ENCODE measurements at regions not wholly inside any gene's neighbourhood (a gene's known extent, or its start where the extent isn't known, plus 50 kb on each side); places are given as distances from the start of the nearest gene placed in this dataset.
"Not testable (repeated sequence)": the region's sequence is repeated elsewhere in the genome, so short reads cannot be mapped to it uniquely, and the experiment has no call there.

DNA sequence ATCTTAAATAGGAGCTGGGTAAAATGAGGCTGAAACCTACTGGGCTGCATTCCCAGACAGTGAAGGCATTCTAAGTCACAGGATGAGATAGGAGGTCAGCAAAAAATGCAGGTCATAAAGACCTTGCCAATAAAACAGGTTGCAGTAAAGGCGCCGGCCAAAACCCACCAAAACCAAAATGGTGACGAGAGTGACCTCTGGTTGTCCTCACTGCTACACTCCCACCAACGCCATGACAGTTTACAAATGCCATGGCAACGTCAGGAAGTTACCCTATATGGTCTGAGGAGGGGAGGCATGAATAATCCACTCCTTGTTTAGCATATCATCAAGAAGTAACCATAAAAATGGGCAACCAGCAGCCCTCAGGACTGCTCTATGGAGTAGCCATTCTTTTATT, 100.9 kb downstream of the FZD1 start:
- H3K4me2 ChIP-seq (ENCODE audit: low read depth, low read length); POLR2A ChIA-PET; H3K4me3 ChIP-seq (replicated peaks in 1 of 3; ENCODE audit: insufficient read depth in 1 of 3, low read depth in 2 of 3, low read length in 3 of 3); H2AFZ ChIP-seq (ENCODE audit: low read length); H3K27me3 ChIP-seq (ENCODE audit: control insufficient read depth in 1 of 2, insufficient read depth in 2 of 2, low read length in 2 of 2); H3K79me2 ChIP-seq (ENCODE audit: insufficient read depth, low read length); intact Hi-C loops (cut with micrococcal nuclease; ENCODE audit: unreplicated experiment); H3K9ac ChIP-seq (ENCODE audit: insufficient read depth, low read depth, low read length); H3K36me3 ChIP-seq (replicated peaks in 1 of 2; ENCODE audit: control insufficient read depth in 1 of 2, insufficient read depth in 2 of 2, low read length in 2 of 2); H3K27ac ChIP-seq (ENCODE audit: extremely low read length, insufficient read depth, low read length); FAIRE-seq; CTCF ChIA-PET (ENCODE audit: low intra/inter-chr PET ratio, low total read pairs); DNase-seq (ENCODE audit: low spot score); H4K20me1 ChIP-seq (ENCODE audit: insufficient read depth, low read length); in situ Hi-C loops (cut with HindIII; ENCODE audit: extremely low pct_ligation_motif_present, low pct_unique_long_range_greater_than_20kb); H3K4me1 ChIP-seq (ENCODE audit: insufficient read depth, low read length); BruUV-seq (replicated peaks); ATAC-seq; H3K9me3 ChIP-seq (ENCODE audit: low read length): not testable (repeated sequence)
- WGBS (ENCODE audit: low lambda C conversion rate) = 33% methylated on average over 5 of the region's 5 CpGs

DNA sequence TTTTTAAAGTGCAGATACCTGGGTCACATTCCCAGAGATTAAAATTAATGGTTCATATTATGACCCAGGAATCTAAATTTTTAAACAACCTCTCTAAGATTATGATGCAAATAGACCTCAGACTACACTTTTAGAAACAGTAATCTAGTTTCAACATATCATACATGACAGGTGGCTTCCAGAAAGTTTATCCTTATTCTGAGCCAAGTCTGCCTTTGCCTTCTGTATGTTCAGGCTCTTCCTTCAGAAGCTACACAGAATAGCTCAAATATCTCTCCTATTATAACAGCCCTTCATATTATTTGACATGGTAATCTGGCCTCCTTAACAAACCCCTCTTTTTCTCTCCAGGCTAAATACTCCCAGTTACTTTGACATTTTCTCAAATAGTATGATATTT, 101.9 kb downstream of the FZD1 start:
- no peaks in the 10 kb centered on the region for H3K79me2 ChIP-seq (ENCODE audit: insufficient read depth, low read length)
- H2AFZ ChIP-seq (ENCODE audit: low read length) = no peak overlapping the region
- no peaks in the 10 kb centered on the region for H3K9me3 ChIP-seq (ENCODE audit: low read length)
- ATAC-seq (no peak), FAIRE-seq (no peak), DNase-seq (ENCODE audit: low spot score) (no peak)
- H3K27me3 ChIP-seq (ENCODE audit: control insufficient read depth in 1 of 2, insufficient read depth in 2 of 2, low read length in 2 of 2) = no peaks in the 10 kb centered on the region
- no peak overlapping the region for H3K4me2 ChIP-seq (ENCODE audit: low read depth, low read length)
- no peak overlapping the region for H3K4me3 ChIP-seq (replicated peaks in 1 of 3; ENCODE audit: insufficient read depth in 1 of 3, low read depth in 2 of 3, low read length in 3 of 3)
- CTCF ChIA-PET (ENCODE audit: low intra/inter-chr PET ratio, low total read pairs) = no interaction called here
- POLR2A ChIA-PET = no interaction called here
- H3K9ac ChIP-seq (ENCODE audit: insufficient read depth, low read depth, low read length) = no peak overlapping the region
- H3K4me1 ChIP-seq (ENCODE audit: insufficient read depth, low read length) = no peaks in the 10 kb centered on the region; the same call in 1 of the 2 replicates
- in situ Hi-C loops (cut with HindIII; ENCODE audit: extremely low pct_ligation_motif_present, low pct_unique_long_range_greater_than_20kb) (no loop called here), intact Hi-C loops (cut with micrococcal nuclease; ENCODE audit: unreplicated experiment) (no loop called here)
- no TSS peak for BruUV-seq (replicated peaks)
- H4K20me1 ChIP-seq (ENCODE audit: insufficient read depth, low read length) = no peaks in the 10 kb centered on the region
- H3K27ac ChIP-seq (ENCODE audit: extremely low read length, insufficient read depth, low read length) = no peak overlapping the region
- H3K36me3 ChIP-seq (replicated peaks in 1 of 2; ENCODE audit: control insufficient read depth in 1 of 2, insufficient read depth in 2 of 2, low read length in 2 of 2) = no peaks in the 10 kb centered on the region
- TF ChIP-seq, protein P1, sequence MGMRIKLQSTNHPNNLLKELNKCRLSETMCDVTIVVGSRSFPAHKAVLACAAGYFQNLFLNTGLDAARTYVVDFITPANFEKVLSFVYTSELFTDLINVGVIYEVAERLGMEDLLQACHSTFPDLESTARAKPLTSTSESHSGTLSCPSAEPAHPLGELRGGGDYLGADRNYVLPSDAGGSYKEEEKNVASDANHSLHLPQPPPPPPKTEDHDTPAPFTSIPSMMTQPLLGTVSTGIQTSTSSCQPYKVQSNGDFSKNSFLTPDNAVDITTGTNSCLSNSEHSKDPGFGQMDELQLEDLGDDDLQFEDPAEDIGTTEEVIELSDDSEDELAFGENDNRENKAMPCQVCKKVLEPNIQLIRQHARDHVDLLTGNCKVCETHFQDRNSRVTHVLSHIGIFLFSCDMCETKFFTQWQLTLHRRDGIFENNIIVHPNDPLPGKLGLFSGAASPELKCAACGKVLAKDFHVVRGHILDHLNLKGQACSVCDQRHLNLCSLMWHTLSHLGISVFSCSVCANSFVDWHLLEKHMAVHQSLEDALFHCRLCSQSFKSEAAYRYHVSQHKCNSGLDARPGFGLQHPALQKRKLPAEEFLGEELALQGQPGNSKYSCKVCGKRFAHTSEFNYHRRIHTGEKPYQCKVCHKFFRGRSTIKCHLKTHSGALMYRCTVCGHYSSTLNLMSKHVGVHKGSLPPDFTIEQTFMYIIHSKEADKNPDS (CRISPR knock-in tag; IDR thresholded peaks at IDR 0.05) = no peak
- TF ChIP-seq, protein P2, sequence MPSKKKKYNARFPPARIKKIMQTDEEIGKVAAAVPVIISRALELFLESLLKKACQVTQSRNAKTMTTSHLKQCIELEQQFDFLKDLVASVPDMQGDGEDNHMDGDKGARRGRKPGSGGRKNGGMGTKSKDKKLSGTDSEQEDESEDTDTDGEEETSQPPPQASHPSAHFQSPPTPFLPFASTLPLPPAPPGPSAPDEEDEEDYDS (CRISPR knock-in tag; IDR thresholded peaks at IDR 0.05) = no peak
- TF ChIP-seq ZFP62 (CRISPR knock-in tag; IDR thresholded peaks at IDR 0.05) = no peak
- TF ChIP-seq MED8 (CRISPR knock-in tag; IDR thresholded peaks at IDR 0.05; ENCODE audit: insufficient replicate concordance) = no peak
- no peak for TF ChIP-seq ARNTL (CRISPR knock-in tag; IDR thresholded peaks at IDR 0.05)
- no peak for TF ChIP-seq ZNF549 (CRISPR knock-in tag; IDR thresholded peaks at IDR 0.05)
- no peak for TF ChIP-seq KAT7 (CRISPR knock-in tag; IDR thresholded peaks at IDR 0.05; ENCODE audit: borderline replicate concordance)
- TF ChIP-seq LCORL (IDR thresholded peaks at IDR 0.05) = no peak
- no peak for TF ChIP-seq LCORL (CRISPR knock-in tag; IDR thresholded peaks at IDR 0.05)
- TF ChIP-seq JARID2 (CRISPR knock-in tag; IDR thresholded peaks at IDR 0.05; ENCODE audit: insufficient replicate concordance) = no peak

Data from HepG2 (cell line).